LNCaP clone FGC (cell line): ENCODE measurements at regions not wholly inside any gene's neighbourhood (a gene's known extent, or its start where the extent isn't known, plus 50 kb on each side); places are given as distances from the start of the nearest gene placed in this dataset.

Experiments
- DNase-seq: peaks from one replicate; pipeline ENCODE4 v3.0.0-alpha.2; 2011; ENCODE audit warnings: low read depth
- H3K4me3 ChIP-seq: 2 replicates; pipeline ENCODE4 v1.5.1; 2011; ENCODE audit warnings: mild to moderate bottlenecking, low read depth, low read length, control low read depth
- TF ChIP-seq, protein P1 (sequence below): IDR thresholded peaks from 2 replicates; pipeline ENCODE4 v1.5.1; 2012; ENCODE audit warnings: mild to moderate bottlenecking; ENCODE audit not compliant: control insufficient read depth, insufficient read depth; ENCODE audit errors: extremely low read depth

DNA sequence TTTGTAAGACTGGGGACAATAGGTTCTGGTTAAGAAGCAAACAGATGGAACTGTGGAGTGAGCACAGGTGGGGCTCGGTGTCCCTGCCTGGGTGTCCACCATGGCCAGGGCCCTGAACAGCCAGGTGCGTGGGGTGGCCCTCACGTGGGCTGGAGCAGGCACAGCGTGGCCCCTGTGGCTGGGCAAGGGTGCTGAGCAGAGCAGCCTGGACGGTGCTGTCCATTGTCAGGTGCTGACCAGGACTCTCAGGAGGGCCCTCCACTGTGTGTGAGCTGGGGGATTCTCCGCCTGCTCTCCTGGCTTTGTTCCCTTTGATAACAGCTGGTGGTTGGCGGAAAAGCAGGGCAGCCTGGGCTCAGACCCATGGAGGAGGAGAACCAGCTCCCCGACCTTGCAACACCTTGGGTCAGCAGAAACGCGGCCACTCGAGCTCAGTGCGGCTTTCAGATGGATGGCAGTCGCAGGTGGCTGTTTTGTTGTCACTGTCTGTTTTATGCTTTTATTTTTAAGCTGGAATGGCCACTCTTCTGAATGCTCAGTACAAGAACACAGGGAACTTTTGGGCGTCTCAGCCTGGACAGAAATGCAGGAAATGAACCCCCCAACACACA lies 273.9 kb upstream of the ADARB2 start:
- DNase-seq = no peak
- TF ChIP-seq, protein P1, sequence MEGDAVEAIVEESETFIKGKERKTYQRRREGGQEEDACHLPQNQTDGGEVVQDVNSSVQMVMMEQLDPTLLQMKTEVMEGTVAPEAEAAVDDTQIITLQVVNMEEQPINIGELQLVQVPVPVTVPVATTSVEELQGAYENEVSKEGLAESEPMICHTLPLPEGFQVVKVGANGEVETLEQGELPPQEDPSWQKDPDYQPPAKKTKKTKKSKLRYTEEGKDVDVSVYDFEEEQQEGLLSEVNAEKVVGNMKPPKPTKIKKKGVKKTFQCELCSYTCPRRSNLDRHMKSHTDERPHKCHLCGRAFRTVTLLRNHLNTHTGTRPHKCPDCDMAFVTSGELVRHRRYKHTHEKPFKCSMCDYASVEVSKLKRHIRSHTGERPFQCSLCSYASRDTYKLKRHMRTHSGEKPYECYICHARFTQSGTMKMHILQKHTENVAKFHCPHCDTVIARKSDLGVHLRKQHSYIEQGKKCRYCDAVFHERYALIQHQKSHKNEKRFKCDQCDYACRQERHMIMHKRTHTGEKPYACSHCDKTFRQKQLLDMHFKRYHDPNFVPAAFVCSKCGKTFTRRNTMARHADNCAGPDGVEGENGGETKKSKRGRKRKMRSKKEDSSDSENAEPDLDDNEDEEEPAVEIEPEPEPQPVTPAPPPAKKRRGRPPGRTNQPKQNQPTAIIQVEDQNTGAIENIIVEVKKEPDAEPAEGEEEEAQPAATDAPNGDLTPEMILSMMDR = no peak
- H3K4me3 ChIP-seq = no peak overlapping the region

DNA sequence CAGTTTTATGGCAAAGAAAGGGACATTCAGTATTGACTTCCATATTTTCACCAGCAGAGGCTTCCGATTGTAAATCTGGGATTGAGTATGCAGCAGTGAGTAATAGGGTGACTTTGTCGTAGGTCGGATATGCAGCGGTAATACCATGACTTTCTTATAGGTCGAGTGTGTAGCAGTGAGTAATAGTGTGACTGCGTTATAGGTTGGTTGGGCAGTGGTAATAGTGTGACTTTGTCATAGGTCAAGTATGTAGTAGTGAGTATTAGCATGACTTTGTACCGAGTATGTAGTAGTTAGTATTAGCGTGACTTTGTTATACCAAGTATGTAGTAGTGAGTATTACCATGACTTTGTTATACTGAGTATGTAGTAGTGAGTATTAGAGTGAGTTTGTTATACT lies 268.2 kb upstream of the ADARB2 start:
- TF ChIP-seq, protein P1 = no peak
- no peak overlapping the region for H3K4me3 ChIP-seq
- no peak for DNase-seq

DNA sequence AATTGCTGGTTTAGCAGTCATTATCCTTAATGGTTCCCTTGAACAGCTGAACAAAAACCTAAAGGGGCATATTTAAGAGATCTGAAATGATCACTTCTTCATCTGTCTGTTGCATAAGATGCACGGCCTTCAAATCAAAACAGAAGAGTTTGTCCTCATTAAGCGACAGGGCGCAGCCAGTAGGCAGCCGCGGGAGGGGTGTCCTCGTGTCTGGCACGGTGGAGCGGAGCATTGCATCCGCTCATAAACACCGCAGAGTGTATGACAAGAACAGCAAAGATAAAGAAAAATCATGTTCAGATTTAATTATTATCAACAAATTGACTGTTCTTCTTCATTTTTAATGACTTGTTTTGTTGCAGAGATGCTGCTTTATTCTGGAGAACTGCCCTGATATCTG lies 255.6 kb upstream of the ADARB2 start:
- DNase-seq = no peak
- TF ChIP-seq, protein P1 = no peak
- no peak overlapping the region for H3K4me3 ChIP-seq

DNA sequence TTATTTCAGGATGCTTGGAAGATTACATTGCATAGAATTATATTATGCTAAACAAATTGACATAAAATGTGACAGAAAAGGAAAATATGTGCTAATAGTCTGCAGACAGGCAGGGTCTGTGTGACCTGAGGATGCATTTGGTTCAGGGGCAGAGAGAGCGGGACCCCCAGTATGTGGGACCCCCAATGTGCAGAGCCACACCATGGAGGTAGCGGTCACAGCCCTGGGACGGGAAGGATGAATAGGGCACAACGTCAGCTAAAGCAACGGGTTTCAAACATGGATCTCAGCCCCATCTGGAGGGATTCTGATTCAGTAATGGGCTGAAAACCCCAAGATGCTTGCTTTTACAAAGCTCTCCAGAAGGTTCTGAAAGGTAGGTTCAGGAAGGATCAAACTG lies 251.8 kb upstream of the ADARB2 start:
- no peak overlapping the region for H3K4me3 ChIP-seq
- TF ChIP-seq, protein P1 = no peak
- DNase-seq = no peak

DNA sequence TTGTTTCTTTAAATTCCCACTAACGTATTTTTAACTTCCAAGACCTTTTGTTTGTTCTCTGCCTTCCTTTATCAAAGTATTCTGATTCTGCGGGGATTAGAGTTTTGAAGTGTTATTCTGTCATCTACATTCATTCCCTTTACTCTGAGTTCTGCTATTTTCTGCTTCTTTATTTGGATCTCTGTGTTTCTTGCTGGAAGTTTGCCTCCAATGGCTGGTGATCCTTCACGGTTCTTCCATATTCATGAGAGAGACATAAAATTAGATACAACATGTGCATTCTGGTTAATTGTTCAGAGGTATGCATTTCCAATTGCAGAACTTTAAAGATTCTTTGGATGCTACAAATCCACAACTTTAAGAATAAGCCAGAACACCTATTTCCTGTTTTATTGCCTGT lies 244.7 kb upstream of the ADARB2 start:
- no peak for DNase-seq
- TF ChIP-seq, protein P1 = no peak

DNA sequence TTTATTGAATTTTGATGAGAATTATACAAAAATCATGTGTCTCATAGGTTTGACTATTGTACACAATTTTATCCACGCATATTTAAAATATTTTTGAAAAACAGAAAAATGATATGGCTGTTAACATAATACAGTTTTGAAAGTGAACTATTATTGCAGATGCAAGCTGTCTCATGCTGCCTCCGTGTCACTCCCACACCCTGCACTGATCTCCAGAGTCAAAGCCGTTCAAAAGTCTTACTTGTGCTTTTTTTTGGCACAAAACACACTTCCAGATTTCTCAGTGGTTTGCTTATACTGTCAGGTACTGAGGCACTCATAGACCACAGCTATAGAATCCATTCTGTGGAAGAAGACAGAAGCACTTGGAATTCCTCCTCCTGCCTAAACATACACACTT lies 243.1 kb upstream of the ADARB2 start:
- TF ChIP-seq, protein P1 = no peak
- no peak for DNase-seq
- no peak overlapping the region for H3K4me3 ChIP-seq

More for the DNA sequence above, 244.7 kb upstream of the ADARB2 start:
- H3K4me3 ChIP-seq = no peak overlapping the region

DNA sequence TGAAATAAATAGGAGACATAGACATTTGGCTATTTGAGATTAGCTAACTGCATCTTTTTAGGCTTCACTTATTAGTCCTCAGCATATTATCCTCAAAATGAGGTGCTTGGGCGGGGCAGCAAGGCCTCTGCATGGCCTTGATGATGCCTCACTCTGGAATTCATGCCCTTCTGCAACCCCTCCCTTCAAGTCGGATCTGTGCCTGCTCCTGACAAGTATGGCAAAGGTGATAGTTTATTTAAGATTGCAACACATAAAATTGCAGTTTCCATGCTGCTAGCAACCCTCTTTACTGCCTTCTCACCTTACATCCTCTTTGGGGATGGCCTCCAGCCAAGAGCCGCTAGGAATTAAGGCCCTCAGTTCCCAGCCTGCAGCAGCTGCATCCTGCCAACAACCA lies 241.3 kb upstream of the ADARB2 start:
- no peak overlapping the region for H3K4me3 ChIP-seq
- no peak for DNase-seq
- TF ChIP-seq, protein P1 = no peak
